A549 (cell line): ENCODE measurements at regions not wholly inside any gene's neighbourhood (a gene's known extent, or its start where the extent isn't known, plus 50 kb on each side); places are given as distances from the start of the nearest gene placed in this dataset.

Experiments
- BHLHE40 ChIP-seq: IDR thresholded peaks from 2 replicates; pipeline ENCODE4 v1.6.1; 2012; ENCODE audit warnings: low read depth, low read length, inconsistent platforms
- CHD2 ChIP-seq: fragments of 150-350 bp; IDR thresholded peaks from 2 replicates; pipeline ENCODE4 v1.6.1; 2014; ENCODE audit warnings: low read length; ENCODE audit not compliant: partially characterized antibody
- CHD4 ChIP-seq: fragments of 200-600 bp; sonication (generic); IDR thresholded peaks from 2 replicates; pipeline ENCODE4 v1.6.1; 2016; ENCODE audit warnings: antibody characterized with exemption, mild to moderate bottlenecking, borderline replicate concordance
- MAFK ChIP-seq: fragments of 450-650 bp; IDR thresholded peaks from 2 replicates; pipeline ENCODE4 v1.6.1; 2014; ENCODE audit not compliant: partially characterized antibody
- PHF8 ChIP-seq: fragments of 200-600 bp; sonication (generic); IDR thresholded peaks from 2 replicates; pipeline ENCODE4 v1.6.1; 2016; ENCODE audit warnings: low read depth, mild to moderate bottlenecking, antibody characterized with exemption, moderate library complexity, borderline replicate concordance
- POLR2A ChIP-seq: IDR thresholded peaks from 2 replicates; pipeline ENCODE4 v1.6.1; 2012; ENCODE audit warnings: mild to moderate bottlenecking, low read length
- ZFP36 ChIP-seq: fragments of 450-650 bp; IDR thresholded peaks from 2 replicates; pipeline ENCODE4 v1.6.1; 2014; ENCODE audit warnings: borderline replicate concordance; ENCODE audit not compliant: partially characterized antibody
- TF ChIP-seq, protein P1 (sequence below): fragments of >200 bp; sonication (Bioruptor Twin); formaldehyde crosslinking; IDR thresholded peaks from 3 replicates; pipeline ENCODE4 v1.5.1; 2016
- TF ChIP-seq, protein P2 (sequence below): IDR thresholded peaks from 2 replicates; pipeline ENCODE4 v1.6.1; 2012
- TF ChIP-seq, protein P3 (sequence below): fragments of 150-350 bp; IDR thresholded peaks from 2 replicates; pipeline ENCODE4 v1.6.1; 2014; ENCODE audit warnings: low read depth, mild to moderate bottlenecking, low read length
- TF ChIP-seq, protein P4 (sequence below): fragments of 250-450 bp; sonication (Bioruptor Pico); IDR thresholded peaks from 2 replicates; pipeline ENCODE4 v1.5.0; 2020; ENCODE audit warnings: low read depth, mild to moderate bottlenecking, moderate library complexity

DNA sequence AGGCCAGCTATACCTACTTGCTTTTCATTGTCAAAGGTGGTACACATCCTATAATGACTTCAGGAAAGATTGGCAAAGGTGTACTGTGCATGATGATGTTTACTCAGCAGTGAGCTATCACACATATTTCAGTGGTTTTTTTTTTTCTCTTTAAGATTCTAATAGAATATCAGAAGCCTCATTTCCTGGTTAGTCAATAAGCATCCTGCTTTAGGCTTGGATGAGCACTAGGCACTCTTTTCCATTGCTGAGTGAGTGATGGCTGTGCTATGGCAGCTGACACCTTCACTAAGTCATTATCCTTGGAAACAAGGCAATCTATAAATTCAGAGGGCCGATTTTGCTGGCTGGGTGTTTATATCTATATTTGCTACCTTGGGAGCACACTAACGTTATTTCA lies 161.1 kb upstream of the RASSF8 start:
- TF ChIP-seq, protein P1, sequence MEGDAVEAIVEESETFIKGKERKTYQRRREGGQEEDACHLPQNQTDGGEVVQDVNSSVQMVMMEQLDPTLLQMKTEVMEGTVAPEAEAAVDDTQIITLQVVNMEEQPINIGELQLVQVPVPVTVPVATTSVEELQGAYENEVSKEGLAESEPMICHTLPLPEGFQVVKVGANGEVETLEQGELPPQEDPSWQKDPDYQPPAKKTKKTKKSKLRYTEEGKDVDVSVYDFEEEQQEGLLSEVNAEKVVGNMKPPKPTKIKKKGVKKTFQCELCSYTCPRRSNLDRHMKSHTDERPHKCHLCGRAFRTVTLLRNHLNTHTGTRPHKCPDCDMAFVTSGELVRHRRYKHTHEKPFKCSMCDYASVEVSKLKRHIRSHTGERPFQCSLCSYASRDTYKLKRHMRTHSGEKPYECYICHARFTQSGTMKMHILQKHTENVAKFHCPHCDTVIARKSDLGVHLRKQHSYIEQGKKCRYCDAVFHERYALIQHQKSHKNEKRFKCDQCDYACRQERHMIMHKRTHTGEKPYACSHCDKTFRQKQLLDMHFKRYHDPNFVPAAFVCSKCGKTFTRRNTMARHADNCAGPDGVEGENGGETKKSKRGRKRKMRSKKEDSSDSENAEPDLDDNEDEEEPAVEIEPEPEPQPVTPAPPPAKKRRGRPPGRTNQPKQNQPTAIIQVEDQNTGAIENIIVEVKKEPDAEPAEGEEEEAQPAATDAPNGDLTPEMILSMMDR = no peak
- TF ChIP-seq BHLHE40 (no peak), ZFP36 (no peak), POLR2A (no peak), CHD4 (no peak), PHF8 (no peak), MAFK (no peak), CHD2 (no peak)
- TF ChIP-seq, protein P2, sequence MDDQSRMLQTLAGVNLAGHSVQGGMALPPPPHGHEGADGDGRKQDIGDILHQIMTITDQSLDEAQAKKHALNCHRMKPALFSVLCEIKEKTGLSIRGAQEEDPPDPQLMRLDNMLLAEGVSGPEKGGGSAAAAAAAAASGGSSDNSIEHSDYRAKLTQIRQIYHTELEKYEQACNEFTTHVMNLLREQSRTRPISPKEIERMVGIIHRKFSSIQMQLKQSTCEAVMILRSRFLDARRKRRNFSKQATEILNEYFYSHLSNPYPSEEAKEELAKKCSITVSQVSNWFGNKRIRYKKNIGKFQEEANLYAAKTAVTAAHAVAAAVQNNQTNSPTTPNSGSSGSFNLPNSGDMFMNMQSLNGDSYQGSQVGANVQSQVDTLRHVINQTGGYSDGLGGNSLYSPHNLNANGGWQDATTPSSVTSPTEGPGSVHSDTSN = no peak
- TF ChIP-seq, protein P3, sequence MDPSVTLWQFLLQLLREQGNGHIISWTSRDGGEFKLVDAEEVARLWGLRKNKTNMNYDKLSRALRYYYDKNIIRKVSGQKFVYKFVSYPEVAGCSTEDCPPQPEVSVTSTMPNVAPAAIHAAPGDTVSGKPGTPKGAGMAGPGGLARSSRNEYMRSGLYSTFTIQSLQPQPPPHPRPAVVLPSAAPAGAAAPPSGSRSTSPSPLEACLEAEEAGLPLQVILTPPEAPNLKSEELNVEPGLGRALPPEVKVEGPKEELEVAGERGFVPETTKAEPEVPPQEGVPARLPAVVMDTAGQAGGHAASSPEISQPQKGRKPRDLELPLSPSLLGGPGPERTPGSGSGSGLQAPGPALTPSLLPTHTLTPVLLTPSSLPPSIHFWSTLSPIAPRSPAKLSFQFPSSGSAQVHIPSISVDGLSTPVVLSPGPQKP = no peak
- TF ChIP-seq, protein P4, sequence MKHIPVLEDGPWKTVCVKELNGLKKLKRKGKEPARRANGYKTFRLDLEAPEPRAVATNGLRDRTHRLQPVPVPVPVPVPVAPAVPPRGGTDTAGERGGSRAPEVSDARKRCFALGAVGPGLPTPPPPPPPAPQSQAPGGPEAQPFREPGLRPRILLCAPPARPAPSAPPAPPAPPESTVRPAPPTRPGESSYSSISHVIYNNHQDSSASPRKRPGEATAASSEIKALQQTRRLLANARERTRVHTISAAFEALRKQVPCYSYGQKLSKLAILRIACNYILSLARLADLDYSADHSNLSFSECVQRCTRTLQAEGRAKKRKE (CRISPR knock-in tag) = no peak
